Ascending aorta (tissue), 2 donors: ENCODE measurements at regions not wholly inside any gene's neighbourhood (a gene's known extent, or its start where the extent isn't known, plus 50 kb on each side); places are given as distances from the start of the nearest gene placed in this dataset.

Experiments used
- DNase-seq, 2 donors: peaks; one replicate each; pipeline ENCODE4 v3.0.0-alpha.2; 2019; ENCODE audit warnings: low spot score in 2 of 2
- H3K27ac ChIP-seq, 2 donors: fragments of 200-600 bp; sonication (generic); one replicate each; pipeline ENCODE4 v1.5.1; 2016 to 2017; ENCODE audit warnings: mild to moderate bottlenecking in 1 of 2
- H3K27me3 ChIP-seq: fragments of 200-600 bp; sonication (generic); one replicate; pipeline ENCODE4 v1.5.1; 2017
- H3K36me3 ChIP-seq, 2 donors: fragments of 200-600 bp; sonication (generic); one replicate each; pipeline ENCODE4 v1.5.1; 2016
- H3K4me1 ChIP-seq, 2 donors: fragments of 200-600 bp; sonication (generic); one replicate each; pipeline ENCODE4 v1.5.1; 2016 to 2017; ENCODE audit warnings: mild to moderate bottlenecking in 1 of 2
- H3K4me3 ChIP-seq, 2 donors: fragments of 200-600 bp; sonication (generic); one replicate each; pipeline ENCODE4 v1.5.1; 2016 to 2017; ENCODE audit warnings: mild to moderate bottlenecking in 1 of 2
- H3K9me3 ChIP-seq, 2 donors: fragments of 200-600 bp; sonication (generic); one replicate each; pipeline ENCODE4 v1.5.1; 2016
- CTCF ChIP-seq, 3 experiments: fragments of 200-600 bp in 2 of 3; fragments of 450-650 bp in 1 of 3; sonication (generic) in 2 of 3; IDR thresholded peaks; one replicate each; pipeline ENCODE4 v1.5.1; 2016 to 2019; ENCODE audit warnings: antibody characterized with exemption in 3 of 3, mild to moderate bottlenecking in 1 of 3, moderate library complexity in 1 of 3
- intact Hi-C: fragments of 100-400 bp; cut with DNase I; formaldehyde crosslinking; loops from one replicate; pipeline ENCODE4 v1.15.1; 2023

DNA sequence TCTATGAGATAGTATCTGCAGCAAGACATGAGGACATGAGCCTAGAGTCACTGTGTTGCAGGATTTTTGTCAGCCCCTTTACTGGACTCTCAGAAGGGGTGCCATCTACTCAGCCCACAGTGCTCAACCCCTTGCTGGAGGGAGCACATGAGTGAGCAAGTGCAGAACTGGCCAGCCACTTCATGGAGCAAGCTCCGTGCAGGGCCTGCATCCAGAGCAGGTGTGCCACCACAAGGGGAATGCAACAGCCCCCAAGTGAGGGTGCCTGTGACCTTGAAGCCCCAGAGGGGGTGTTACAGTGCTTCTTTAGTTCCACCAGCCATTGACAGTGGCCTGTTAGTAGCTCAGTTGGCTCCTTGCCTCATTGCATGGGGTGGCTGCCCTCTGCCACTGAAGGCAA lies 649.7 kb downstream of the PLPP3 start:
- intact Hi-C loops: no loop called here
- Histone ChIP-seq H3K27me3 (no peaks in the 10 kb centered on the region), H3K4me3 (no peak overlapping the region), H3K36me3 (no peaks in the 10 kb centered on the region), H3K4me1 (no peaks in the 10 kb centered on the region), H3K9me3 (no peaks in the 10 kb centered on the region), H3K27ac (no peak overlapping the region)
- no peak for DNase-seq
- no peak for TF ChIP-seq CTCF (IDR thresholded peaks at IDR 0.05)

- Histone ChIP-seq H3K9me3 (no peaks in the 10 kb centered on the region), H3K27ac (no peak overlapping the region), H3K36me3 (no peaks in the 10 kb centered on the region), H3K4me1 (no peaks in the 10 kb centered on the region), H3K27me3 (no peaks in the 10 kb centered on the region), H3K4me3 (no peak overlapping the region)
- TF ChIP-seq CTCF (IDR thresholded peaks at IDR 0.05): no peak
- no peak for DNase-seq
- intact Hi-C loops: no loop called here
Measured at GRCh38 chr1:55928576-55928975, 650.8 kb downstream of the PLPP3 start.

DNA sequence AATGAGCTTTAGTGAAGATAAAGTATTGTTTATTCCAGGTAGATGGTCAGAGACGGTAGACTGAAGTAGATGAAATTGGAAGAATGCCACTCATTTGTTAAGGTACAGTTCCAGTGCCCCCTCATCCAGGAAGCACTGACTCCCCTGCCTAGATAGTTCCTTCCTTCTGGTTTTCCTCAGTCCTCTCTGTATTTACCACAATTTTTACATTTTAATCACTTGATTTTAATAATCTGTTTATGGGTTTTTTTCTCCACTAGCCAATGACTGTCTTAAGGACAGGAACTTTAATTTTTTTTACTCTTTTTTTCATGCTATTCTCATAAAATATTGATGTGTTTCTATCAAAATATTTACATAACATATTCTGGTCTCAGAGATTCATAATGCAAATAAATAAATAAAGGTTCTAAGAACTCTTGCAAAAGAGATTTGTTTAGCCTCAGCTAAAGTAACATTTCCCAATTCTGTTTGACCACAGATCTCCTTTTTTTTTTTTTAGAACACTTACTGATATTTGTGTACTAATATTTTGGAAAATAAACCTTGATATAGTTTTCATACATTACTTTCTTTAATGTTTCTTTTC lies 651.6 kb downstream of the PLPP3 start:
- H3K4me3 ChIP-seq: no peak overlapping the region
- no peak overlapping the region for H3K27ac ChIP-seq
- no peak for DNase-seq
- TF ChIP-seq CTCF (IDR thresholded peaks at IDR 0.05): no peak
- no peaks in the 10 kb centered on the region for H3K4me1 ChIP-seq
- H3K27me3 ChIP-seq: no peaks in the 10 kb centered on the region
- intact Hi-C loops: no loop called here
- H3K9me3 ChIP-seq: no peaks in the 10 kb centered on the region
- no peaks in the 10 kb centered on the region for H3K36me3 ChIP-seq

GRCh38 chr1:55926906-55927471 lies 652.4 kb downstream of the PLPP3 start:
- Histone ChIP-seq H3K4me1 (no peaks in the 10 kb centered on the region), H3K9me3 (no peaks in the 10 kb centered on the region), H3K27me3 (no peaks in the 10 kb centered on the region), H3K36me3 (no peaks in the 10 kb centered on the region), H3K4me3 (no peak overlapping the region), H3K27ac (no peak overlapping the region)
- no peak for DNase-seq
- no peak for TF ChIP-seq CTCF (IDR thresholded peaks at IDR 0.05)
- intact Hi-C loops: no loop called here

DNA sequence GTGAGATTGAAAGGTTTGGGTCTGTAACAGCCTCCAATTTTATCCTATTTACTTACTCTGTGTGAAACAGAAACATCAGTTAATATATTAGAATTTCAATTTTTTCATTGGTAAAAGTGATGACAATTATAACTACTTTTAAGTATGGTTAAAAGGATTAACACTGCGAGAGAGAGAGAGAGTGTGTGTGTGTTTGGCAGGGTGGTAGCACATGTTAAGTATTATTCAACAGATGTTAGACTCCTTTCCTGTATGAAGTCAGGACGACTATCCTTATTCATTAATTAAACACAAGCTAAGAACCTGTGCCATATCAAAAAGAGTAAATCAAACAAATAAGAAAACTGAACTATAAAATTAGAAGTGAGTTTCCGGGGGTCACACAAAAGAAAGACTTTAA lies 662.5 kb downstream of the PLPP3 start:
- Histone ChIP-seq H3K27me3 (no peaks in the 10 kb centered on the region), H3K27ac (no peak overlapping the region), H3K4me1 (no peaks in the 10 kb centered on the region), H3K4me3 (no peak overlapping the region), H3K9me3 (no peaks in the 10 kb centered on the region), H3K36me3 (no peaks in the 10 kb centered on the region)
- no peak for TF ChIP-seq CTCF (IDR thresholded peaks at IDR 0.05)
- no peak for DNase-seq
- intact Hi-C loops: no loop called here

- no peak overlapping the region for H3K4me3 ChIP-seq
- no peak for TF ChIP-seq CTCF (IDR thresholded peaks at IDR 0.05)
- no peaks in the 10 kb centered on the region for H3K9me3 ChIP-seq
- no peak for DNase-seq
- H3K36me3 ChIP-seq: no peaks in the 10 kb centered on the region
- H3K4me1 ChIP-seq: no peaks in the 10 kb centered on the region
- no peaks in the 10 kb centered on the region for H3K27me3 ChIP-seq
- intact Hi-C loops: no loop called here
- no peak overlapping the region for H3K27ac ChIP-seq
Measured at GRCh38 chr1:55916481-55916880, 662.9 kb downstream of the PLPP3 start.
